ENCODE measurements at regions not wholly inside any gene's neighbourhood (a gene's known extent, or its start where the extent isn't known, plus 50 kb on each side); places are given as distances from the start of the nearest gene placed in this dataset.
"Not testable (repeated sequence)": the region's sequence is repeated elsewhere in the genome, so short reads cannot be mapped to it uniquely, and the experiment has no call there.

DNA sequence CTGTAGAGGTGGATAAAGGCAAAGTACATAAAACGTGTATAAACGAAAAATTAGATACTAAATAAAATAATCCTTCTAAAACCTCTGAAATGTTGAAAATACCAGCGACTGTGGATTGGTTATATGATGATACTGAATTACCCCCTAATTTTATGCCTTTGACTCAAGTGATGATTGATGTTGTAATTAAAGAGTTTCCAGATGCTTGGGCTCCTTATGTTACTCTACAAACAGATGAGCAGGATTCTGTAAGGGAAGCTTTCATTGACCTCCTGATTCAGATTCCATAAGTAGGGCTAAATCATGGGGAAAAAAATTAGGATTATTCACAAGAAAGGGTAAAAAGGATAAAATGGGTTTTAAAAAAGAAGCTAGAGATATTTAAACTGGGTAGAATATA lies 418.2 kb upstream of the SLC39A10 start:
- H3K36me3 Mint-ChIP-seq (ENCODE audit: unreplicated experiment): no peaks in the 10 kb centered on the region
- H3K4me1 Mint-ChIP-seq (ENCODE audit: unreplicated experiment): no peaks in the 10 kb centered on the region
- H3K27ac Mint-ChIP-seq (ENCODE audit: unreplicated experiment): no peak overlapping the region
- H3K9me3 Mint-ChIP-seq (ENCODE audit: unreplicated experiment): peaks cover 8% of the 10 kb centered on the region
- H3K4me3 Mint-ChIP-seq (ENCODE audit: unreplicated experiment): no peak overlapping the region
- no peak for TF ChIP-seq CTCF (IDR thresholded peaks at IDR 0.05)
- H3K27me3 Mint-ChIP-seq (ENCODE audit: unreplicated experiment): no peaks in the 10 kb centered on the region
- DNase-seq (ENCODE audit: extremely low spot score, unreplicated experiment): no peak

DNA sequence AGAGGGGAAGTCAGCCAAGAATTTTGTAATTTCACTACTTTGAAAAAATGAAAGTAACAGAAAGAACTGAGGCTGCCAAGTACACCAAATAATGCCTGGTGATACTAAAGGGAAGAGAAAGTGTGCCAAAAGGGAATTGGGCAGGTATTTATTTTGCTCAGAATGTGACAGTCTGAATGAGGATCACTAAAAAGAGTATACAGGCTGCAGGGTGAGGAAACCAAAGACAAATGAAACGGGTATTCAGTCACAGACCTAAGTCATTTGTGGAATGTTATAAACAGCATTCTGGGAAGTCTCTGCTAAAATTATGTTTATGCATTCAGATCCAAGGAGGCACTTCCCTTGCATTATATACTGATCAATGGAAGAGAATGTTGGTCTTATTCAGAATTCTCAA lies 418.6 kb upstream of the SLC39A10 start:
- Mint-ChIP-seq H3K27ac (ENCODE audit: unreplicated experiment) (no peak overlapping the region), H3K36me3 (ENCODE audit: unreplicated experiment) (no peaks in the 10 kb centered on the region), H3K4me1 (ENCODE audit: unreplicated experiment) (no peaks in the 10 kb centered on the region), H3K9me3 (ENCODE audit: unreplicated experiment) (peaks cover 6% of the 10 kb centered on the region), H3K4me3 (ENCODE audit: unreplicated experiment) (no peak overlapping the region), H3K27me3 (ENCODE audit: unreplicated experiment) (no peaks in the 10 kb centered on the region)
- no peak for TF ChIP-seq CTCF (IDR thresholded peaks at IDR 0.05)
- no peak for DNase-seq (ENCODE audit: extremely low spot score, unreplicated experiment)

DNA sequence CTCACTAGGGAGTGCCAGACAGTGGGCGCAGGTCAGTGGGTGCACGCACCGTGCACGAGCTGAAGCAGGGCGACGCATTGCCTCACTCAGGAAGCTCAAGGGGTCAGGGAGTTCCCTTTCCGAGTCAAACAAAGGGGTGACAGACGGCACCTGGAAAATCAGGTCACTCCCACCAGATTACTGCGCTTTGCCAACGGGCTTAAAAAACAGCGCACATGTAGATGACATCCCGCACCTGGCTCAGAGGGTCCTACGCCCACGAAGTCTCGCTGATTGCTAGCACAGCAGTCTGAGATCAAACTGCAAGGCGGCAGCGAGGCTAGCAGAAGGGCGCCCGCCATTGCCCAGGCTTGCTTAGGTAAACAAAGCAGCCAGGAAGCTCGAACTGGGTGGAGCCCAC lies 428.5 kb upstream of the SLC39A10 start:
- not testable (repeated sequence) for H3K4me1 Mint-ChIP-seq (ENCODE audit: unreplicated experiment); H3K36me3 Mint-ChIP-seq (ENCODE audit: unreplicated experiment); H3K9me3 Mint-ChIP-seq (ENCODE audit: unreplicated experiment); H3K27me3 Mint-ChIP-seq (ENCODE audit: unreplicated experiment); DNase-seq (ENCODE audit: extremely low spot score, unreplicated experiment); H3K4me3 Mint-ChIP-seq (ENCODE audit: unreplicated experiment); H3K27ac Mint-ChIP-seq (ENCODE audit: unreplicated experiment)

DNA sequence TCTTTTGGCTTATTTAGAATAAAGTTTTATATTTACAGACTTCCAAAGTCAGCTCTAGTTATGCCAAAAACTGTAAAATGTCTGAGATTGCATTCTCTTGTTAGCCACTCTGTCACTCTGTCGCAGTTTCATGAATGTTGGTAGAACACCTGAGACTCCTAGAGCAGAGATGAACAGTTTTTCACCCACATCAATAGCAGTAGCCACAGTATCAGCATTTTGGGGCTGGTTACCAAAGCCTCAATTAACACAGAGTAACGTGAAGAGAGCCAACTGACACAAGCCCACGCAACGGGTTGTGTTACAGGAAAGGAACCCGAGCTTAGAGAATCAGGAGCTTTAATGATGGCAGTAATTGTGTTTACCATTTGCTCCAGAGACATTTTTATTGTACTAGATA lies 443.0 kb upstream of the SLC39A10 start:
- Mint-ChIP-seq H3K36me3 (ENCODE audit: unreplicated experiment) (no peaks in the 10 kb centered on the region), H3K4me3 (ENCODE audit: unreplicated experiment) (no peak overlapping the region), H3K4me1 (ENCODE audit: unreplicated experiment) (no peaks in the 10 kb centered on the region), H3K27ac (ENCODE audit: unreplicated experiment) (no peak overlapping the region), H3K27me3 (ENCODE audit: unreplicated experiment) (peaks cover 7% of the 10 kb centered on the region), H3K9me3 (ENCODE audit: unreplicated experiment) (no peaks in the 10 kb centered on the region)
- no peak for DNase-seq (ENCODE audit: extremely low spot score, unreplicated experiment)
- TF ChIP-seq CTCF (IDR thresholded peaks at IDR 0.05): no peak

DNA sequence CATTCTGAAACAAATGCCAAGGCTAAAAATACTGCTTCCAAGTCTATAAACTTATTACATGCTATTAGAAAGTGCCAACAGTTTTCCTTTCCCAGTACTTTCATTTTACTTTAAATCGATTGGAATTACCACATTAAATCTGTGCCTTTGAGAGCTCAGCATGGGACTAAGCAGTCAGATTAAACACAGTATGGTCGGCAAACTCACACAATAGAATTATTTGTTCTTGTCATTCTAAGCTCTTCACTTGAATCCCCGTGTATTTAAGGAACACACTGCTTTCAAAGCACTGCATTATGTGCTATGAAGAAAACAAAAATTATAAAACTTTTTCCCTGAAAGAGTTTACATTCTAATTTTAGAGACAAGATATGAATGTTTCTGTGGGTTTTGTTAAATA lies 444.4 kb upstream of the SLC39A10 start:
- H3K9me3 Mint-ChIP-seq (ENCODE audit: unreplicated experiment): peaks cover 3% of the 10 kb centered on the region
- H3K27me3 Mint-ChIP-seq (ENCODE audit: unreplicated experiment): peaks cover 5% of the 10 kb centered on the region
- no peaks in the 10 kb centered on the region for H3K4me1 Mint-ChIP-seq (ENCODE audit: unreplicated experiment)
- H3K4me3 Mint-ChIP-seq (ENCODE audit: unreplicated experiment): no peak overlapping the region
- TF ChIP-seq CTCF (IDR thresholded peaks at IDR 0.05): no peak
- DNase-seq (ENCODE audit: extremely low spot score, unreplicated experiment): no peak
- no peak overlapping the region for H3K27ac Mint-ChIP-seq (ENCODE audit: unreplicated experiment)
- no peaks in the 10 kb centered on the region for H3K36me3 Mint-ChIP-seq (ENCODE audit: unreplicated experiment)

- no peaks in the 10 kb centered on the region for H3K36me3 Mint-ChIP-seq (ENCODE audit: unreplicated experiment)
- H3K27me3 Mint-ChIP-seq (ENCODE audit: unreplicated experiment): no peaks in the 10 kb centered on the region
- TF ChIP-seq CTCF (IDR thresholded peaks at IDR 0.05): no peak
- DNase-seq (ENCODE audit: extremely low spot score, unreplicated experiment): no peak
- H3K9me3 Mint-ChIP-seq (ENCODE audit: unreplicated experiment): no peaks in the 10 kb centered on the region
- no peak overlapping the region for H3K4me3 Mint-ChIP-seq (ENCODE audit: unreplicated experiment)
- H3K27ac Mint-ChIP-seq (ENCODE audit: unreplicated experiment): no peak overlapping the region
- H3K4me1 Mint-ChIP-seq (ENCODE audit: unreplicated experiment): no peaks in the 10 kb centered on the region
Measured at GRCh38 chr2:195202163-195202845, 454.7 kb upstream of the SLC39A10 start.

All from osteocyte (in vitro differentiated cells).